Uterus (tissue), 3 donors: ENCODE measurements at regions not wholly inside any gene's neighbourhood (a gene's known extent, or its start where the extent isn't known, plus 50 kb on each side); places are given as distances from the start of the nearest gene placed in this dataset.

Experiments
- DNase-seq, 2 donors: peaks; one replicate each; pipeline ENCODE4 v3.0.0-alpha.2; 2019 to 2020
- H3K27ac ChIP-seq, 2 donors: fragments of 200-600 bp; sonication (generic); 1 replicate in 1 of 2; 2 replicates in 1 of 2; pipeline ENCODE4 v1.5.1; 2016 to 2018
- H3K27me3 ChIP-seq, 2 donors: fragments of 200-600 bp; sonication (generic); one replicate each; pipeline ENCODE4 v1.5.1; 2018 to 2019; ENCODE audit warnings: control low read depth in 1 of 2
- H3K36me3 ChIP-seq, 2 donors: fragments of 200-600 bp; sonication (generic); one replicate each; pipeline ENCODE4 v1.5.1; 2019; ENCODE audit warnings: control low read depth in 1 of 2
- H3K4me1 ChIP-seq, 2 donors: fragments of 200-600 bp; sonication (generic); one replicate each; pipeline ENCODE4 v1.5.1; 2018 to 2019; ENCODE audit warnings: control low read depth in 1 of 2
- H3K4me3 ChIP-seq, 2 donors: fragments of 200-600 bp; sonication (generic); 1 replicate in 1 of 2; 2 replicates in 1 of 2; pipeline ENCODE4 v1.5.1; 2018 to 2019; ENCODE audit warnings: mild to moderate bottlenecking in 1 of 2
- H3K9me3 ChIP-seq, 2 donors: fragments of 200-600 bp; sonication (generic); one replicate each; pipeline ENCODE4 v1.5.1; 2019; ENCODE audit warnings: control low read depth in 1 of 2
- POLR2A ChIP-seq, 2 donors: fragments of 450-650 bp; IDR thresholded peaks; one replicate each; pipeline ENCODE4 v1.6.1; 2016; ENCODE audit warnings: antibody characterized with exemption in 2 of 2, mild to moderate bottlenecking in 1 of 2, moderate library complexity in 1 of 2
- intact Hi-C: fragments of 100-400 bp; cut with DNase I; formaldehyde crosslinking; loops from one replicate; pipeline ENCODE4 v1.15.1; 2023; ENCODE audit warnings: low total_unique reads
- TF ChIP-seq, protein P1 (sequence below), 4 experiments: fragments of 200-600 bp in 2 of 4; fragments of 450-650 bp in 2 of 4; sonication (generic) in 2 of 4; IDR thresholded peaks; one replicate each; pipeline ENCODE4 v1.5.1; 2016 to 2019; ENCODE audit warnings: antibody characterized with exemption in 4 of 4, mild to moderate bottlenecking in 2 of 4, moderate library complexity in 1 of 4
- donor health status: DM: yes; HTN: yes; CAD: no.

GRCh38 chr3:5035113-5035512 is 55.9 kb downstream of the BHLHE40 start:
- Histone ChIP-seq H3K4me3 (no peak overlapping the region), H3K27me3 (no peaks in the 10 kb centered on the region), H3K9me3 (no peaks in the 10 kb centered on the region), H3K27ac (no peak overlapping the region), H3K36me3 (no peaks in the 10 kb centered on the region), H3K4me1 (no peaks in the 10 kb centered on the region)
- DNase-seq, result no peak
- TF ChIP-seq, protein P1, sequence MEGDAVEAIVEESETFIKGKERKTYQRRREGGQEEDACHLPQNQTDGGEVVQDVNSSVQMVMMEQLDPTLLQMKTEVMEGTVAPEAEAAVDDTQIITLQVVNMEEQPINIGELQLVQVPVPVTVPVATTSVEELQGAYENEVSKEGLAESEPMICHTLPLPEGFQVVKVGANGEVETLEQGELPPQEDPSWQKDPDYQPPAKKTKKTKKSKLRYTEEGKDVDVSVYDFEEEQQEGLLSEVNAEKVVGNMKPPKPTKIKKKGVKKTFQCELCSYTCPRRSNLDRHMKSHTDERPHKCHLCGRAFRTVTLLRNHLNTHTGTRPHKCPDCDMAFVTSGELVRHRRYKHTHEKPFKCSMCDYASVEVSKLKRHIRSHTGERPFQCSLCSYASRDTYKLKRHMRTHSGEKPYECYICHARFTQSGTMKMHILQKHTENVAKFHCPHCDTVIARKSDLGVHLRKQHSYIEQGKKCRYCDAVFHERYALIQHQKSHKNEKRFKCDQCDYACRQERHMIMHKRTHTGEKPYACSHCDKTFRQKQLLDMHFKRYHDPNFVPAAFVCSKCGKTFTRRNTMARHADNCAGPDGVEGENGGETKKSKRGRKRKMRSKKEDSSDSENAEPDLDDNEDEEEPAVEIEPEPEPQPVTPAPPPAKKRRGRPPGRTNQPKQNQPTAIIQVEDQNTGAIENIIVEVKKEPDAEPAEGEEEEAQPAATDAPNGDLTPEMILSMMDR (IDR thresholded peaks at IDR 0.05), result no peak
- TF ChIP-seq POLR2A (IDR thresholded peaks at IDR 0.05), result no peak
- intact Hi-C loops, result no loop called here

DNA sequence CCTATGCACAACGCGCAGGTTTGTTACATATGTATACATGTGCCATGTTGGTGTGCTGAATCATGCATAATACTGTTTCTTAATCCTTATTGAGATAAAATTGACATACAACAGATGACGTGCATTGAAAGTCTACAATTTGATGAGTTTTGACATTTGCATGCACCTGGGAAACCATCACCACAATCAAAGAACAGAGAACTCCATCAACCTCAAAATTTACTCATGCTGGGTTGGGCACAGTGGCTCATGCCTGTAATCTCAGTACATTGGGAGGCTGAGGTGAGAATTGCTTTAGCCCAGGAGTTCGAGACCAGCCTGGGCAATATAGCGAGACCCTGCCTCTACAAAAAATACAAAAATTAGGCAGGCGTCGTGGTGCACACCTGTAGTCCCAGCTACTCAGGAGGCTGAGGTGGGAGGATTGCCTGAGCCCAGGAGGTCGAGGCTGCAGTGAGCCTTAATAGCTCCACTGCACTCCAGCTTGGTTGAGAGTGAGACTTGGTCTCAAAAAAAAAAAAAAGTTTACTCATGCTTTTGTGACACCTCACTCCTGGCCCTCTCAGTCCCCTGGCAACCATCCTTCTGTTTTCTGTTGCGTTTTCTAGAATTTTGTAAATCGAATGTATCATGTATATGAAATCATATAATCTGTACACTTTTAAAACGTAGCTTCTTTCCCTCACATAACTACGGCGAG is 56.6 kb downstream of the BHLHE40 start:
- no peak for TF ChIP-seq POLR2A (IDR thresholded peaks at IDR 0.05)
- TF ChIP-seq, protein P1 (IDR thresholded peaks at IDR 0.05), result no peak
- no peak overlapping the region for H3K27ac ChIP-seq
- no peaks in the 10 kb centered on the region for H3K27me3 ChIP-seq
- no peaks in the 10 kb centered on the region for H3K4me1 ChIP-seq
- no peaks in the 10 kb centered on the region for H3K9me3 ChIP-seq
- DNase-seq, result no peak
- intact Hi-C loops, result no loop called here
- H3K4me3 ChIP-seq, result no peak overlapping the region
- no peaks in the 10 kb centered on the region for H3K36me3 ChIP-seq

DNA sequence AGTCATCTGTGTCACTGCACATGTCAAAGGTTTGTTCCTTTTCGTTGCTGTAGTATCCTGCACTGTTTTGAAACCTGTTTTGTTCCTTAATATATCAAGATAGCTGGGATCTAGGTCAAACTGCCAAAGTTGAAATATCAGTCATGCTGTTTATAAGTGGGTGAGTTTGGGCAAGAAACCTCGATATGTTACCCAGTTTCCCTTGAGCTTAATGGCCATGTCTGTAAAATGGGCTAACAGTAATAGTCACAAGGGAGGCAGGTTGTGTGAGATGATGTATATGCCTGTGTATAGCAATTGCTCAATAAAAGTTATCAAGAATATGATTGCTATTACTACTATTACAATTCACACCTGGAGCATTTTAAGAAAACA is 57.1 kb downstream of the BHLHE40 start:
- Histone ChIP-seq H3K27me3 (no peaks in the 10 kb centered on the region), H3K27ac (no peak overlapping the region), H3K36me3 (no peaks in the 10 kb centered on the region), H3K4me1 (no peaks in the 10 kb centered on the region), H3K4me3 (no peak overlapping the region), H3K9me3 (no peaks in the 10 kb centered on the region)
- DNase-seq, result no peak
- no peak for TF ChIP-seq POLR2A (IDR thresholded peaks at IDR 0.05)
- TF ChIP-seq, protein P1 (IDR thresholded peaks at IDR 0.05), result no peak
- intact Hi-C loops, result no loop called here

DNA sequence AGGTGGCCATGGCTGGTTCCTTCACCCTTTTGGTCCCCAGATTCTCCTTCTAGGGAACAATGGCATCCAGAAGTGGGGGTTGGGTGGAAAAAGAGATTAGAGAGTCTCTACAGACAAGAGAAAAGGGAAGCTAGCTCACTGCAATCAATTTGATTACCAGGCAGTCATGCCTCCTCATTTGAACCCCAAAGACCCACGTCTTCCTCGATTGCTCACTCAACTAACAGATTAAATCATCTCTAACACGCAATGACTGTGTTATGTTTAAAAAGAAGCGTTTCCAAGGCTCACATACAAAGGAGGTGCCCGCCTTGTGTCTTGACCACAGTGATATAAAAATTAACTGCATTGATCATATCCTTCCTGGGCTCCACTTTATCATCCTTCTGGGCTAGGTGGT is 57.6 kb downstream of the BHLHE40 start:
- TF ChIP-seq, protein P1 (IDR thresholded peaks at IDR 0.05), result no peak
- no peak for TF ChIP-seq POLR2A (IDR thresholded peaks at IDR 0.05)
- no peak for DNase-seq
- intact Hi-C loops, result no loop called here
- Histone ChIP-seq H3K9me3 (no peaks in the 10 kb centered on the region), H3K27me3 (no peaks in the 10 kb centered on the region), H3K4me1 (no peaks in the 10 kb centered on the region), H3K36me3 (no peaks in the 10 kb centered on the region), H3K27ac (no peak overlapping the region), H3K4me3 (no peak overlapping the region)

DNA sequence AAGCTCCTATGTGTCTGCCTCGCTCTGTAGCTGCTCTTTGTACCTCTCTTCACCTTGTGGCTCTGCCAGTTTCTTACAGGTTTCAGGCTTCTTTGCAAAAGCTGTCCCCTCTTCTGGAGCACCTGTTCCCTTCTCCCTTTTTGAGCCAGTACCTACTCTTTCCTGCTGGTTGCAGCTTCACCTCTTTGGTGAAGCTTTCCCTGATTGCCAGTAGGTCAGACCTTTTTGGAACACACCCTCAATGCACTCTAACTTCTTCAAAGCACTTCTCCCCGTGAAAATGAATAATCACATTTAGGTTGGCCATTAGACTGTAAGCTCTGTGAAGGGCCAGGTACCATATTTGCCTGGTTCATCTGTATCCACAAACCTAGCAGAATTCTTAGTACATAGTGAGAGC is 60.3 kb downstream of the BHLHE40 start:
- Histone ChIP-seq H3K4me1 (no peaks in the 10 kb centered on the region), H3K36me3 (no peaks in the 10 kb centered on the region), H3K4me3 (no peak overlapping the region), H3K9me3 (no peaks in the 10 kb centered on the region), H3K27me3 (no peaks in the 10 kb centered on the region), H3K27ac (no peak overlapping the region)
- TF ChIP-seq, protein P1 (IDR thresholded peaks at IDR 0.05), result no peak
- no peak for TF ChIP-seq POLR2A (IDR thresholded peaks at IDR 0.05)
- DNase-seq, result no peak
- intact Hi-C loops, result no loop called here
